ENCODE measurements at regions not wholly inside any gene's neighbourhood (a gene's known extent, or its start where the extent isn't known, plus 50 kb on each side); places are given as distances from the start of the nearest gene placed in this dataset.

DNA sequence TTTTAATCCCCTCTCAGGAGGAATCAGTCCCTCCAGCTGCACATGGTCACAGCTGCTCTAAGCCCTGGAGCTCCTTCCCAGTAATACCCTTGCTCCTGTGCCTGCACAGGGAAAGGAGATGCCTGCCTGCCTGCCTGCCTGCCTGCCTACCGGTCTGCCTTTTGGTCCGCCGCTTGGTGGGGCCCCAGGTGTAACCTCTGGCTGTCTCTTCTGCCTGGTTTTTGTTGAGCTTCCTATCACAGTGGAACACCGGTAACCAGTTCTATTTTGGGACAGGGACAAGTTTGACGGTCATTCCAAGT lies 99.8 kb downstream of the DAD1 start (continued):
- TF ChIP-seq ZBTB11 (CRISPR knock-in tag; IDR thresholded peaks at IDR 0.05) (no peak), ESRRA (IDR thresholded peaks at IDR 0.05; ENCODE audit: low read length) (no peak), YY1 (IDR thresholded peaks at IDR 0.05; ENCODE audit: low read depth, low read length) (no peak), JUNB (IDR thresholded peaks at IDR 0.05) (no peak), ATF7 (IDR thresholded peaks at IDR 0.05; ENCODE audit: low read depth) (no peak), CHD4 (IDR thresholded peaks at IDR 0.05) (no peak), FOXK2 (IDR thresholded peaks at IDR 0.05) (no peak), ZNF24 (IDR thresholded peaks at IDR 0.05) (no peak)

DNA sequence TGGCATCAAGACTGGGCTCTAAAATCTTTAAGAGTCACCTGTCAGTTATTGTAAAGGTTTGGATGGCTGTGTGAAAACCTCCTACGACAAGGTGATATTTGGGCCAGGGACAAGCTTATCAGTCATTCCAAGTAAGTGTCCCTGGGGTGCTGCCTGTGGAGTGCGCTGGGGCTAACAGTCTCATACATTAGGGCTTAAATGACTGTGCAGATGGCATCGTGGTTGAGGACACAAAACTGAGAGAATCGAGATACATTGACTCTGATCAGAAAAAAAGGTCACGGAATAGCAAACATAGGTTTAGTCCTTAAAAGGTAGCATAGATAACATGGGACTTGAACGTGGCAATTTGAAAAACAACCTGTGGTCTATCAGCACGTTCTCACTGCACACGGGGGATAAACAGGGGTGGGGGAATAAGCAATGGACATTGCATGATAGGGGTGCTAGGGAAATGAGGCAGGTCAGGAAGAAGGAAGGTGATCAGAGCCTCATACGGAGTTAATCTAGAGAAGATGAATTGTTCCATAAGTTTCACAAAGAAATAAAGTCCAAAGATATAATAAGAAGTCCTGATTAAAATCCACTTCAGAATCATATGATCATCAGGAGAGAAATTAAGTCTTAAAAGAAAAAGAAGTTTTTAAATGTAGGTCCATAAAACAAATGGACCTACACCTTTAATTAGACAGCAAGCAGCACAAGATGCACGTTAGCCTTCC lies 100.3 kb downstream of the DAD1 start:
- CTCF ChIA-PET, result interaction anchor here (0.9 to 12.6 kb wide), 16 partner anchors 9 to 169 kb away, joined by 3 to 171 read pairs (median 6); no protein-coding TSS in a partner anchor
- Histone ChIP-seq H3K9me3 (replicated peaks; ENCODE audit: control insufficient read depth, insufficient read depth, low read length) (no peaks in the 10 kb centered on the region), H3K4me1 (ENCODE audit: control insufficient read depth, insufficient read depth, low read length) (peaks cover 87% of the 10 kb centered on the region), H3K4me2 (ENCODE audit: control insufficient read depth, insufficient read depth) (peak overlapping the region; percentile 65), H3K79me2 (ENCODE audit: control insufficient read depth, insufficient read depth, low read length) (peaks cover 65% of the 10 kb centered on the region), H3K36me3 (ENCODE audit: control insufficient read depth in 2 of 2, insufficient read depth in 2 of 2, low read length in 1 of 2) (no peaks in the 10 kb centered on the region), H3K27me3 (replicated peaks in 1 of 2; ENCODE audit: control insufficient read depth in 2 of 2, insufficient read depth in 2 of 2, low read length in 1 of 2) (no peaks in the 10 kb centered on the region), H4K20me1 (ENCODE audit: control insufficient read depth, insufficient read depth) (no peaks in the 10 kb centered on the region), H3K27ac (ENCODE audit: control insufficient read depth, insufficient read depth) (peak overlapping the region; percentile 98), H3K4me3 (peak overlapping the region; percentile 53; the same call in 1 of the 2 replicates), H3K9ac (ENCODE audit: control insufficient read depth, insufficient read depth, low read length) (peak overlapping the region; percentile 87), H2AFZ (ENCODE audit: control insufficient read depth, low read depth, low read length) (no peak overlapping the region)
- 18% methylated on average over 10 of the region's 10 CpGs for WGBS (ENCODE audit: insufficient coverage, insufficient replicate concordance, low lambda C conversion rate, missing lambda C conversion rate)
- peak; percentile 94 for DNase-seq (ENCODE audit: low read depth, low spot score)
- POLR2A ChIA-PET, result interaction anchor here (0.8 to 35.4 kb wide), 11 partner anchors 1 to 107 kb away, joined by 3 to 875 read pairs (median 5); no protein-coding TSS in a partner anchor
- in situ Hi-C loops (cut with MboI), result no loop called here
- ATAC-seq, result peak; percentile 25
- RAD21 ChIA-PET (ENCODE audit: unreplicated experiment), result interaction anchor here (0.5 to 27.9 kb wide), 24 partner anchors 8 to 336 kb away, joined by 3 to 797 read pairs (median 6); no protein-coding TSS in a partner anchor
- no peak for FAIRE-seq
- intact Hi-C loops (cut with micrococcal nuclease; ENCODE audit: unreplicated experiment), result loop anchor here (1.0 to 10.0 kb wide), 3 partner anchors 21 to 426 kb away; partner anchors contain the start of gene RBM23
- BruUV-seq (replicated peaks), result no TSS peak
- SMC1A ChIA-PET (ENCODE audit: uncharacterized antibody, unreplicated experiment), result interaction anchor here (1.0 to 19.9 kb wide), 20 partner anchors 9 to 108 kb away, joined by 3 to 357 read pairs (median 5); no protein-coding TSS in a partner anchor
- TF ChIP-seq CEBPB (IDR thresholded peaks at IDR 0.05; ENCODE audit: borderline replicate concordance in 1 of 2, low read depth in 2 of 2, low read length in 2 of 2) (no peak), ZNF217 (IDR thresholded peaks at IDR 0.05) (no peak), HCFC1 (IDR thresholded peaks at IDR 0.05; ENCODE audit: low read length) (no peak), TARDBP (IDR thresholded peaks at IDR 0.05; ENCODE audit: borderline replicate concordance) (no peak), ZNF24 (IDR thresholded peaks at IDR 0.05) (peak; percentile 75; the same call in 1 of the 2 replicates)
- TF ChIP-seq, protein P1, sequence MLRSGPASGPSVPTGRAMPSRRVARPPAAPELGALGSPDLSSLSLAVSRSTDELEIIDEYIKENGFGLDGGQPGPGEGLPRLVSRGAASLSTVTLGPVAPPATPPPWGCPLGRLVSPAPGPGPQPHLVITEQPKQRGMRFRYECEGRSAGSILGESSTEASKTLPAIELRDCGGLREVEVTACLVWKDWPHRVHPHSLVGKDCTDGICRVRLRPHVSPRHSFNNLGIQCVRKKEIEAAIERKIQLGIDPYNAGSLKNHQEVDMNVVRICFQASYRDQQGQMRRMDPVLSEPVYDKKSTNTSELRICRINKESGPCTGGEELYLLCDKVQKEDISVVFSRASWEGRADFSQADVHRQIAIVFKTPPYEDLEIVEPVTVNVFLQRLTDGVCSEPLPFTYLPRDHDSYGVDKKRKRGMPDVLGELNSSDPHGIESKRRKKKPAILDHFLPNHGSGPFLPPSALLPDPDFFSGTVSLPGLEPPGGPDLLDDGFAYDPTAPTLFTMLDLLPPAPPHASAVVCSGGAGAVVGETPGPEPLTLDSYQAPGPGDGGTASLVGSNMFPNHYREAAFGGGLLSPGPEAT (IDR thresholded peaks at IDR 0.05; ENCODE audit: low read depth), result peak; percentile 76; the same call in 1 of the 2 replicates
- TF ChIP-seq, protein P2, sequence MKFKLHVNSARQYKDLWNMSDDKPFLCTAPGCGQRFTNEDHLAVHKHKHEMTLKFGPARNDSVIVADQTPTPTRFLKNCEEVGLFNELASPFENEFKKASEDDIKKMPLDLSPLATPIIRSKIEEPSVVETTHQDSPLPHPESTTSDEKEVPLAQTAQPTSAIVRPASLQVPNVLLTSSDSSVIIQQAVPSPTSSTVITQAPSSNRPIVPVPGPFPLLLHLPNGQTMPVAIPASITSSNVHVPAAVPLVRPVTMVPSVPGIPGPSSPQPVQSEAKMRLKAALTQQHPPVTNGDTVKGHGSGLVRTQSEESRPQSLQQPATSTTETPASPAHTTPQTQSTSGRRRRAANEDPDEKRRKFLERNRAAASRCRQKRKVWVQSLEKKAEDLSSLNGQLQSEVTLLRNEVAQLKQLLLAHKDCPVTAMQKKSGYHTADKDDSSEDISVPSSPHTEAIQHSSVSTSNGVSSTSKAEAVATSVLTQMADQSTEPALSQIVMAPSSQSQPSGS (IDR thresholded peaks at IDR 0.05; ENCODE audit: low read length), result no peak
- TF ChIP-seq, protein P3, sequence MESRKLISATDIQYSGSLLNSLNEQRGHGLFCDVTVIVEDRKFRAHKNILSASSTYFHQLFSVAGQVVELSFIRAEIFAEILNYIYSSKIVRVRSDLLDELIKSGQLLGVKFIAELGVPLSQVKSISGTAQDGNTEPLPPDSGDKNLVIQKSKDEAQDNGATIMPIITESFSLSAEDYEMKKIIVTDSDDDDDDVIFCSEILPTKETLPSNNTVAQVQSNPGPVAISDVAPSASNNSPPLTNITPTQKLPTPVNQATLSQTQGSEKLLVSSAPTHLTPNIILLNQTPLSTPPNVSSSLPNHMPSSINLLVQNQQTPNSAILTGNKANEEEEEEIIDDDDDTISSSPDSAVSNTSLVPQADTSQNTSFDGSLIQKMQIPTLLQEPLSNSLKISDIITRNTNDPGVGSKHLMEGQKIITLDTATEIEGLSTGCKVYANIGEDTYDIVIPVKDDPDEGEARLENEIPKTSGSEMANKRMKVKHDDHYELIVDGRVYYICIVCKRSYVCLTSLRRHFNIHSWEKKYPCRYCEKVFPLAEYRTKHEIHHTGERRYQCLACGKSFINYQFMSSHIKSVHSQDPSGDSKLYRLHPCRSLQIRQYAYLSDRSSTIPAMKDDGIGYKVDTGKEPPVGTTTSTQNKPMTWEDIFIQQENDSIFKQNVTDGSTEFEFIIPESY (IDR thresholded peaks at IDR 0.05), result no peak
